HG03571 (cell line): ENCODE measurements at regions not wholly inside any gene's neighbourhood (a gene's known extent, or its start where the extent isn't known, plus 50 kb on each side); places are given as distances from the start of the nearest gene placed in this dataset.
"Not testable (repeated sequence)": the region's sequence is repeated elsewhere in the genome, so short reads cannot be mapped to it uniquely, and the experiment has no call there.

Experiments used
- ATAC-seq: cut with Tn5 transposase; IDR thresholded peaks from one replicate; pipeline ENCODE4 v1.9.1; 2021; ENCODE audit not compliant: unreplicated experiment

- ATAC-seq: no peak
Observed at GRCh38 chr16:86948046-86948445, 369.1 kb downstream of the C16orf95 start.

DNA sequence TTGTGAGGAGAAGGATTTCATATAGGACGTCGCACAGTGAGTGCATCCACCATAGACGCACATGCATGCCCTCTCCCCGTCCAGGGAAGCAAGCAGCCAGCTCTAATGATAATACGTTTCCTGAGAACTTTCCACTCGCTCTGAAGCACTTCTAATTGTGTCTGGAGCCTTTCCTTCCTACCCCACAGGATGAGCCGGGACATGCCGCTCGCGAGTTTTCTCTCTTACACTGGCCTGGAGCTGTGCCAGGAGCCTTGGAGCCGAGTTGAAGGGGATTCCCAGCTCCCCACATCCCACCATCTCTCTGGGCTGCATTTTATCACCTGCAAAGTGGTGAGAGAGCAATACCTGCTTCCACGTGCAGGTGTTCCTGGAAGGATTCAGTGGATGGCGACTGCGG lies 368.1 kb downstream of the C16orf95 start:
- no peak for ATAC-seq

DNA sequence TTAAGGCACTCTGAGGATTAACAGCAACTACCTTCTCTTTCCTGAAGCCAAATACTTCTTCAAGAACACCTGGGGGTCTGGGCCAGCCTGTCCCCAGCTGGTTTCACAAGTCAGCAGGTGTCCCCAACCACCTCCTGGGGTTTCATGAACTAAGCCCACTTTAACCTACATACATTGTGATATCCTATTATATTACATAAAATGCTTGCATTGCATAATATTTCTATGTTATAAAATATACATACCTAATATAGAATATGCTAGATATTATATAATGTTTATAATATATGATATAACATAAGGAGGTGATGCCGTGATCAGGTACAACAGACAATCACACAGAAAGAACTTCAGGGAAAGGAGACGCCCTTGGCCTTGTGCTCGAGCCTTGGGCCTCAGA lies 367.6 kb downstream of the C16orf95 start:
- ATAC-seq: no peak

DNA sequence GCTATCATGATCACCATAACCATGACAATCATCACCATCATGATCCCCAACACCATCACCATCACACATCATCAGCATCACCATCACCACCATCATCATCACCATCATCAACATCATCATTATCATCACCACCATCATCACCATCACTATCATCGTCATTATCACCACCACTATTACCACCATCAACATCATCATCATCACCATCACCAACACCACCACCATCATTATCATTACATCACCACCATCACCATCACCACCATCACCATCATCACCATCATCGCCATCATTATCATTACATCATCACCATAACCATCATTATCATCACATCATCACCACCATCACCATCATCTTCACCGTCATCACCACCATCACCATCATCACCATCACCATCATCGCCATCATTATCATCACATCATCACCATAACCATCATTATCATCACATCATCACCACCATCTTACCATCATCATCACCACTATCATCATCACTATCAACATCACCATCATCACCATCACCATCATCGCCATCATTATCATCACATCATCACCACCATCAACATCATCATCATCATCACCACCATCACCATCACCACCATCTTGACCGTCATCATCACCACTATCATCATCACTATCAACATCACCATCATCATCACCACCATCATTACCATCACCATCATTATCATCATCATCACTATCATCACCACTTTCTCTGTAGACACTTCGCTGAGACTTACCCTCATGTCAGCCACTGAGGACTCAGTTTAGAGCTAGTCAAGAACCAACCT lies 366.0 kb downstream of the C16orf95 start:
- no peak for ATAC-seq

GRCh38 chr16:86951831-86952598 lies 365.2 kb downstream of the C16orf95 start:
- no peak for ATAC-seq

GRCh38 chr16:86952769-86953168 lies 364.4 kb downstream of the C16orf95 start:
- ATAC-seq: no peak

GRCh38 chr16:86953631-86954391 lies 363.4 kb downstream of the C16orf95 start:
- ATAC-seq: no peak

GRCh38 chr16:86955136-86955855 lies 361.9 kb downstream of the C16orf95 start:
- ATAC-seq: no peak

DNA sequence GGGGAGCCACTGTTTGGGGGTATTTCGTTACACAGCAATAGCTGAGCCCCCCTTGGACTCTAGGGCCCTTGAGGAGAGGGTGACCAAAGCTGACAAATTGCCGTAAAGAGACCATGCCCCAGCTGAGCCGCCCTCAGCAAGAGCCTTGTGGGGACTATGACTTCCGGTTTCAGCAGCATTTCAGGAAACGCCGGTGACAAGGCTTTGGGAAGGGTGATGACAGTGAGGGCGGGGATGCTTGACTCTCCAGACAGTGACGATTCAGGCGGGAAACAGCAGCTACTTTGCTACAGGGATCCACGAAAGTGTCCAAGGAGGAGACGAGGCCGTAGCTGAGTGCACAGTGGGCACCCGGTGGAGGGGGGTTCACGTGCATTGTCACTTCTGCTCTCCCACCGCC lies 360.8 kb downstream of the C16orf95 start:
- no peak for ATAC-seq

GRCh38 chr16:86957662-86958198 lies 359.5 kb downstream of the C16orf95 start:
- not testable (repeated sequence) for ATAC-seq

GRCh38 chr16:86958423-86958822 lies 358.8 kb downstream of the C16orf95 start:
- ATAC-seq: no peak

GRCh38 chr16:86959091-86959651 lies 358.0 kb downstream of the C16orf95 start:
- ATAC-seq: no peak

DNA sequence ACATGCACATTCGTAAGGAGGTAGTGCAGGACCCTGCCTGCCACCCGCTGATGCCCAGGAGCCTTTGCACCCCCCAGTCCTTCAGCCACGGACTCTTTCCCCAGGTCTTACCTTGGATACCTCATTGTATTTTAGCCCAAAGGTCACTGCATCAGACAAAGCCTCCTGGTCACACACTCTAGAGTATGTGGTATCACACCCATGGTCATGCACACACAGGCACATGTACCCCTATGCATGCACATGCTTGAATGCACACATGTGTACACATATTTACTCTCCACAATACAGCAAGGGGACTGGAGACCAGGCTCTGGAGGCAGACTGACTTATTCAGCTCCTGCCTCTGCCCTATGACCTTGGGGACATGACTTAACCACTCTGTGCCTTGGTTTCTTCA lies 357.5 kb downstream of the C16orf95 start:
- no peak for ATAC-seq

DNA sequence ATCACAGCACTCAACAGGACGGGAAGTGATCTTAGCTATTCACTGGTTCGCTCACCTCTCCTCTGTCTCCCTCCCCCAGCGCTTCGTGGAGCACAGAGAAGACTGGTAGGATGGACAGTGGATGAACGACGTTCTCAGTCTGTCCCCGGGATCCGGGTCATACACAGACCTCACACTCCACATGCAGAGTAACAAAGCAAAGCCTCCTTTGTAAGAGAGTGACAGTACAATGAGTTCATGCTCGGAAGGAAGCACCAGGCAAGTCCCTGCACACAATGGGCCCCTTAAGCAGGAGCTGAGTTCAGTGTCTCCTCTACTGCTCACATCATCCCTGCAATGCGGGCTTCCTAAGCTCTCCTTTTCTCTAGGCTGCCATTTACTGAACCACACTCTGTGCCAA lies 356.9 kb downstream of the C16orf95 start:
- ATAC-seq: no peak

DNA sequence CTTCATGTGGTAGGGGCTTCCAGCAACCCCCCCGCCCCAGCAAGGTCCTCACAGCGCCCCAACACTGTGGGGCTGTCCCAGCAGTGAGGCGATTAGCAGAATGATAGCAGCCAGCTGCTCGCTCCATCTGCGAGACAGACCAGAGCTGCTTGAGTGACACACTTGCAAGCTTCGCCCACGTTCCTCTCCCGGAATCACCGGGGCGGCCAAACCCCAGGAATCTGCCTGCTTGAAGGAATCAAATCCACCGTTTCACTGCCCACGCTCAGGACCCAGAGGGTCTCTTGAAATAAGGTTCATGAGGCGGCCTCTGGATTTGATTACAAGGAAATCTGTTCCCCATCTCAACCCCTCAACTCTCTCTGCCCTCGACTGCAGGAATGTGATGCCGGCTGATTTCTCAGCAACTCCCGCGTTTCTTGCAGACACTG lies 356.0 kb downstream of the C16orf95 start:
- no peak for ATAC-seq

- no peak for ATAC-seq
Observed at GRCh38 chr16:86962259-86962658, 354.9 kb downstream of the C16orf95 start.

- no peak for ATAC-seq
Observed at GRCh38 chr16:86962913-86963312, 354.3 kb downstream of the C16orf95 start.

- no peak for ATAC-seq
Observed at GRCh38 chr16:86963600-86964575, 353.3 kb downstream of the C16orf95 start.

GRCh38 chr16:86964796-86965241 lies 352.4 kb downstream of the C16orf95 start:
- ATAC-seq: no peak
